ENCODE measurements at regions not wholly inside any gene's neighbourhood (a gene's known extent, or its start where the extent isn't known, plus 50 kb on each side); places are given as distances from the start of the nearest gene placed in this dataset.

GRCh38 chr20:47970282-47970903 is 185.1 kb upstream of the SULF2 start:
- WGBS, 2 donors = 63 to 81% methylated on average over 8 of the region's 8 CpGs
- H3K9me3 ChIP-seq = no peaks in the 10 kb centered on the region
- H3K4me3 ChIP-seq = no peak overlapping the region
- ATAC-seq = no peak
- no peak for FAIRE-seq
- TF ChIP-seq CTCF (IDR thresholded peaks at IDR 0.05) = no peak
- no peaks in the 10 kb centered on the region for H3K4me1 ChIP-seq
- H3K36me3 ChIP-seq = no peaks in the 10 kb centered on the region
- H3K27ac ChIP-seq = no peak overlapping the region
- intact Hi-C loops (cut with DNase I) = no loop called here
- H3K27me3 ChIP-seq = no peaks in the 10 kb centered on the region
- no peak for DNase-seq

- intact Hi-C loops (cut with DNase I) = no loop called here
- no peaks in the 10 kb centered on the region for H3K4me1 ChIP-seq
- 84 to 85% methylated on average over 6 of the region's 6 CpGs for WGBS, 2 donors
These were observed 184.1 kb upstream of the SULF2 start for GRCh38 chr20:47969426-47969825.

DNA sequence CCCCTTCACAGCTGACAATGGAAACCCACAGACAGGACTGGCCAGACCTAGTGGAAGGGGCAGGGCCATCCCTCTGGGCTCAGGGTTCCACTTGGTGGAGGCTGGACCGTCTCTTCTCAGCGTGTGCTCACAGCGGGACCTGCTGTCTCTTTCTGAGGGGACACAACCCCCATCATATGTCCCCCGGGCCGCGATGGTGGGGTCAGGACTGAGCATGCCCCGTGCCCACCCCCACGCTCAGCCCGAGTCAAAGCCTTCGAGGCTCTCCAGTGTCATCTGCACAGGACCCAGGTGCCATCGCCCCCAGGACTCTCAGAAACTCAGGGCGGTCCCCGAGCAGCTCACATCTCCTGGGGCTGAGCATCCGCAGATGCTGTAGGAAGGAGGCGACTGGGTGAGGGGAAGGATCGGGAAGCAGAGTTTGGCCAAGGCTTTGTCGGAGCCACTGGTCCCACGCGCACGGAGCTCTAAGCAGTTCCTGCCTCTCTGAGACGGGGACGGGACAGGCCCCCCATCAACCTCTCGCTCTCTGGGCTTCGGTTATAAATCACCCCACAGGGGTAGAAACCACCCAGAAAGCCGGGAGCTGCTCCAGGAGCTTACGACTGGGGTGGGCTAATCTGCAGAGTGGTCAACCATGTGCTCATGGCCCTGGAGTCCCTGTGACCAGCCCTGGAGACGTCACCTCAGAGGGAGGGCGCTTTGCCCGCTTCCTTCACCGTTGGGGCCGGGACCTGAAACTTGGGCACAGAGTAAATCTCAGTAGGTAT is 183.4 kb upstream of the SULF2 start:
- 78 to 83% methylated on average over 31 of the region's 31 CpGs for WGBS, 2 donors
- FAIRE-seq (no peak), DNase-seq (no peak), ATAC-seq (no peak)
- Histone ChIP-seq H3K4me3 (no peak overlapping the region), H3K4me1 (no peaks in the 10 kb centered on the region), H3K36me3 (no peaks in the 10 kb centered on the region), H3K27me3 (no peaks in the 10 kb centered on the region), H3K9me3 (no peaks in the 10 kb centered on the region), H3K27ac (no peak overlapping the region)
- intact Hi-C loops (cut with DNase I) = no loop called here
- no peak for TF ChIP-seq CTCF (IDR thresholded peaks at IDR 0.05)

More at GRCh38 chr20:47969426-47969825, 184.1 kb upstream of the SULF2 start:
- no peak for FAIRE-seq
- Histone ChIP-seq H3K27ac (no peak overlapping the region), H3K27me3 (no peaks in the 10 kb centered on the region), H3K9me3 (no peaks in the 10 kb centered on the region), H3K4me3 (no peak overlapping the region), H3K36me3 (no peaks in the 10 kb centered on the region)
- no peak for TF ChIP-seq CTCF (IDR thresholded peaks at IDR 0.05)
- no peak for DNase-seq
- ATAC-seq = no peak

- no peak for ATAC-seq
- Histone ChIP-seq H3K4me1 (no peaks in the 10 kb centered on the region), H3K36me3 (no peaks in the 10 kb centered on the region), H3K27ac (no peak overlapping the region), H3K4me3 (no peak overlapping the region), H3K9me3 (no peaks in the 10 kb centered on the region), H3K27me3 (no peaks in the 10 kb centered on the region)
- DNase-seq = no peak
- no peak for FAIRE-seq
- WGBS, 2 donors = 50 to 66% methylated on average over 5 of the region's 5 CpGs
- no peak for TF ChIP-seq CTCF (IDR thresholded peaks at IDR 0.05)
- intact Hi-C loops (cut with DNase I) = no loop called here
These were observed 178.9 kb upstream of the SULF2 start for GRCh38 chr20:47964149-47964548.

DNA sequence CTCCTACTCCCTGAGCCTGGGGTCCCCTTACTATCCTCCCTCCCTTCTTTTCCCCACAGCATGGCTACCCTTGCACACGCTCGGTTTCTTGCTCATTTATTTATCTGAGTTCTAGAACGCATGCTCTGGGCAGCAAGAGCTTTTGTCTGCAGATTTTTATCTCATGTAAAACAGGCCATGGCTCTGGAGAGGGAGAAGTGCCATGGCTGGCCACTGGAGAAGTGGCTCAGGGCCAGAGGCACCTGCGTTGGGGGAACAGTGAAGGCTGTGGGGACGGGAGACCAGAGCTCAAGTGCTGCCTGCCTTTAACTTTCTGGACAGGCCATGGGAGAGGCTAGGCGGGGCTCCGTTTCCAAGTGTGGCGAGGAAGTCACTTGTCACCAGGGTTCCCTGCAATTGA is 177.7 kb upstream of the SULF2 start:
- Histone ChIP-seq H3K27ac (no peak overlapping the region), H3K27me3 (no peaks in the 10 kb centered on the region), H3K9me3 (no peaks in the 10 kb centered on the region), H3K36me3 (no peaks in the 10 kb centered on the region), H3K4me3 (no peak overlapping the region), H3K4me1 (no peaks in the 10 kb centered on the region)
- 44 to 46% methylated on average over 8 of the region's 8 CpGs for WGBS, 2 donors
- FAIRE-seq (no peak), ATAC-seq (no peak), DNase-seq (no peak)
- no peak for TF ChIP-seq CTCF (IDR thresholded peaks at IDR 0.05)
- intact Hi-C loops (cut with DNase I) = no loop called here
